Activated T-cell treated with anti-CD3 and anti-CD28 coated beads, Interleukin-2, amount 50 U/mL, for 1 hour (primary cell): ENCODE measurements at regions not wholly inside any gene's neighbourhood (a gene's known extent, or its start where the extent isn't known, plus 50 kb on each side); places are given as distances from the start of the nearest gene placed in this dataset.
"Not testable (repeated sequence)": the region's sequence is repeated elsewhere in the genome, so short reads cannot be mapped to it uniquely, and the experiment has no call there.

Experiments used
- DNase-seq: peaks from one replicate; pipeline ENCODE4 v3.0.0-alpha.2; 2020

DNA sequence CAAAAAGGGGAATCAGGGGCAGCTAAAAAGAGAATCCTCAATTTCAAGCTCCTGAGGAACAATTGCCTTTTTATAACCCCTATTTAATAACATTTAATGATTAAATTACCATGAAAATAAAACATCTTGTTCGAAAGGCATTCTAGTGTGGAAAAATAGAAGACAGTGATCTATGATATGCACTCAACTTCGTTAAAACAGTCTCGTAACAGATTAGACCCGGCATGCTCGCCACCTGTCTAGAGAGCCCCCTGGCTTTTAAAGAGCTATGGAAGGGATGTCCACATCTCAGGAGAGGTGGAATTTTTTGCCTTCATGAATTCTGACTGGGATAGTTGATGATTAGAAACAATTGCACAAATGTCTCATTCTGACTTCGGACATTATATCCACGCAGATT is 153.7 kb upstream of the MDFIC2 start:
- DNase-seq: no peak

- no peak for DNase-seq
Measured at GRCh38 chr3:70464876-70465275, 152.4 kb upstream of the MDFIC2 start.

DNA sequence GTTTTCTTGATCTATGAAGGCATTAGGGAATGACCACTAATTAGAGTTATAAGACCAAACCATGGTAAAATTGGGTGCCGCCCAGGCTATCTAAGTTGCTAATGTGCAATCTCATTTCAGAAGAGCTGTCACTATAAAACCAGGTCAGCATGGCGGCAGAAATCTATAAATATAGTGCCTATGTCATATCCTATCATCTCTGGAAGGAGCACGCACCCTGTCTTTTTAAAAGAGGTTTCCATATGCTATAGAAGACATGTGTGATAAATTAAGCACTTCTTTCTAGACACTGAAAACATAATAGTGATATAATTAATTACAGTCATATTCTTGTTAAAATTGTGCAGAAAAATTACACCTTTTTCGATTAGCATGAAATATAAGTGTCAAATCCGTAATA is 152.0 kb upstream of the MDFIC2 start:
- DNase-seq: no peak

DNA sequence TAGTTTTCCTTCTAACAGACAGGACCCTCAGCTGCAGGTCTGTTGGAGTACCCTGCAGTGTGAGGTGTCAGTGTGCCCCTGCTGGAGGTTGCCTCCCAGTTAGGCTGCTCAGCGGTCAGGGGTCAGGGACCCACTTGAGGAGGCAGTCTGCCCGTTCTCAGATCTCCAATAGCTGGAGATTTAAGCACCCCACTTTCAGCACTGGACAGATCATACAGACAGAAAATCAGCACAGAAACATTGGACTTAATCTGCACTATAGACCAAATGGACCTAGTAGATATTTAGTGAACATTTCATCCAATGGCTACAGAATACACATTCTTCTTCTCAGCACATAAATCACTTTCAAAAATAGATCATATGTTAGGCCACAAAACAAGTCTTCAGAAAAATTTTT is 137.8 kb upstream of the MDFIC2 start:
- not testable (repeated sequence) for DNase-seq

DNA sequence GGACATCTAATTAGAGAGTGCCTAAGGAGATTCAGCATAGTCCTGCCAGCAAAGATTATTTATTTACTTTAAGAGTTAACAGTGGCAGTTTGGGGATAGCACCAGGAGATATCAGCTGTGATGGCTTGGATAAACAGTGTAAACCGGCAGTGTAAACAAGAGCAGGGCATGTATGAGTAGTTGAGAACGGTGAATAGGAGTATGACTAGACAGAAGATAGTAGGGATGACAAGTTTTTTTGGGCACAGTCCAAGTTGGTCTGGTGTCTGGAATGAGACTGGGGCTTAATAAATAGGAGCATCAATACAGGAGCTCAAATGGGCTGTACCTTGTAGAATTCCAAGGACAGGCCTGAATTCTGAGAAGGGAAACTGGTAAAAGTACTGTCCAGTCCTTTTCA is 123.0 kb upstream of the MDFIC2 start:
- not testable (repeated sequence) for DNase-seq

GRCh38 chr3:70433091-70433490 is 120.7 kb upstream of the MDFIC2 start:
- no peak for DNase-seq

DNA sequence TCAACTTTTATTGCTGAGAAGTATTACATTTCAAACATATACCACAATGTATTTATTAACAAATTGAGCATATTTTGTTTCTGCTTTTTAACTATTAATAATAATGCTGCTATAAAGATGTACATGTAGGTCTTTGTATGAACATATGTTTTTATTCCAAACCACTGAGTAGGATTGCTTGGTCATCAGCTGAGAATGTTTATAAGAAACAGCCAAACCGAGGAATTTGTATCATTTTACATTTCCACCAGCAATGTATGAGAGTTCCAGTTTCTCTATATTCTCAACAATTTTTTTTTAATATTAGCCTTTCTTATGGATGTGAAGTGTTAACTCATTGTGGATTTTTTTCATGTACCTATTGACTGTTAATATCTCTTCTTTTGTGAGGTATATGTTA is 119.5 kb upstream of the MDFIC2 start:
- DNase-seq: no peak

DNA sequence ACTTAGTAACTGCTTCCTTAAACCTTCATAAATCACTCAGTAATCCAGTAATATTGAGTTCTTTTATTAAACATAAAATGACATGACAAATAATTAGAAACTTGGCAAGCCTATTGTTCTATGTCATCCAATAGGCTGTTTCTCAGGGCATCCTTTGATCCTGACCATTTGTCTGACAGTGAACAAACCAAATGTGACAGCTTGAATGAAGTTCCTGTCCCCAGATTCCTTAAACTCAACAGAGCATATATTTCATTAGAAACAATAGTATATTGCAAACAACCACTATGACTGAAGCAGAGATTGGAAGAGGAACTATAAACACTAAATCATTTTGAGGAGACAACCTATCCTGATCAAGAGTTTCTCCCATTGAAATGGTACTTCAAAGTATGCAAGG is 113.6 kb upstream of the MDFIC2 start:
- DNase-seq: no peak

DNA sequence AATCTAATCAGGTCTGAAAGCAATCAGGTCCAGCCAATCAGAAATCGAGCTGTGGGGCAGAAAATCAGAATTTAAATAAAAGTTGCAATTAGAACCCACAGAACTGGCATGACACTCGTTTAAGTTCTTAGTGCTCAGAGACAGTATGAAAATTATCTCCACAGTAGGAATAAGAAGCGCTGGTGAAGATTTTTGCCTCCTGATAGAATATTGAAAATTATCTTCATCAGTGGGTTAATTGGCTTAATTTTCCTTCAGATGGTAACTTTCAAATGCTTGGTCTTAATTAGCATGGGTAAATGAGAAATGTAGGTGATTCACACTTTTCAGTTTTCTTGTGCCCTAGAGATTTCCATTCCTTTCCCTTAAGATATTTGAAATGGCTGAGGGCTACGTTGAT is 109.1 kb upstream of the MDFIC2 start:
- no peak for DNase-seq

DNA sequence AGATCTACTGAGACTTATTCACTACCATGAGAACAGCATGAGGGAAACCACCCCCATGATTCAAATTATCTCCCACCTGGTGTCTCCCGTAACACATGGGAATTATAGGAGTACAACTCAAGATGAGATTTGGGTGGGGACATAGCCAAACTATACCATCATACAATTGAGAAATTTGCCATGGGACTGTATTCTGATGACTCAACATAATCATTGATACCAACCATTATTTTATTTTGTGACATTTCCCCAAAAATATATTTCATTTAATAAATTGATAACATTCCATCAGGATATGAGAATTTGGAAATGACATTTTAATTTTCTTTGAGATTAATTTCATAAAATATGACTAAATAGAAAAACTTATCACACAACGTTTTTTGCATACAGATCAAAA is 96.6 kb upstream of the MDFIC2 start:
- DNase-seq: no peak

- DNase-seq: no peak
Measured at GRCh38 chr3:70400194-70400593, 87.8 kb upstream of the MDFIC2 start.

- DNase-seq: no peak
Measured at GRCh38 chr3:70393881-70394612, 81.6 kb upstream of the MDFIC2 start.

GRCh38 chr3:70392227-70392626 is 79.8 kb upstream of the MDFIC2 start:
- DNase-seq: no peak

DNA sequence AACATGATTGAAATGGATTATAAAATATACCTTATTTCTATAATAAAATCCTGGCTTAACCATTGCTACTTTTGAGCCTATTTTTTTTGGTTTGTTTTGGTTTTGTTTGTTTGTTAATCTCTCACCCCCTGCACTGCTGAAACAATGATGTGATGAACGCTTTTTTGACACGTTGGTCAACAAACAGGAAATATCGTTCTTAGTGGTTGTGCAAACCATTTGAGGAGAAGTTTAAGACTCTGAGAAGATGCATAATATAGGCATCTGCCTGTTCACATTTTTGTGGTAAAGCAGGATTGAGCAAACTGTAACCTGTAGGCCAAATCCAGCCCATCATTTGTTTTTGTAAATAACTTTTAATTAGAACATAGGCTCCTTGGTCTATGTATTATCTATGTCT is 75.5 kb upstream of the MDFIC2 start:
- DNase-seq: no peak

GRCh38 chr3:70386846-70387245 is 74.4 kb upstream of the MDFIC2 start:
- DNase-seq: no peak

- DNase-seq: no peak
Measured at GRCh38 chr3:70386043-70386442, 73.6 kb upstream of the MDFIC2 start.

DNA sequence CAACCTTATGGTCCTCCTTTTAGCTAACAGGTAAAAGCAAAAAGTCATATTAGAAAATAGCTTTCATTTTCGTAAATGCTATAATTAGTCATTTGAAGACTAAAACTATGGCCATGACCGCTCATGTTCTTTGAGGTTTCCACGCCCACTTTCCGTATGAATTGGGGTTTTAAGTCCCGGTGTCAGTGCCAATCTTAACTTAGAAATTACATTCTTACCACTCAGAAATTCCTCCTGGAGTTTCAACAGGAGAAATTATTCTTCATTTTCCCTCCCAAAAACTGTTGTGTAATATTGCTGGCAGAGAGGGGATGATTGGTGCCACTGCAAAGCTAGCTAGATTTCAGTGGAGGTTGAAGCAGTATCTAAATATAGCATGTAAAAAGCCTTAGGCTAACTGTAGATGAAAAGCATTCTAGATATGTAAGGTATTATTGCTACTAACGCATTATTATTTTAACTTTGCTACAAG is 71.0 kb upstream of the MDFIC2 start:
- no peak for DNase-seq

DNA sequence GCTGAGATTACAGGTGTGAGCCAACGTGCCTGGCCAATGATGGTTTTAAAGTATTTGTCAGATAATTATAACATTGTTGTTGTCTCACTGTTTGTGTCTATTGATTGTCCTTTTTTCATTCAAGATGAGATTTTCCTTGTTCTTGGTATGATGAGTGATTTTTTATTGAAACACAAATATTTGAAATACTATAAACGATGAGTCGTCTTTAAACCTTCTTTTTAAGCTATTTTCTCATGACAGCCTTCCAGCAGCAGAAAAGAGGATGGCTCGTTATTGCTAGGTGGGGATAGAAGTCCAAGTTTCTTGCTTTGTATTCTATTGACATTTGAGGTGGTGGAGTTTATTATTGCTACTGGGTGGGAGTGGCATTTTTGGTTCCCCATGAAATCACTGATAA is 61.7 kb upstream of the MDFIC2 start:
- no peak for DNase-seq
